Vagina (tissue), 2 donors: ENCODE measurements at regions not wholly inside any gene's neighbourhood (a gene's known extent, or its start where the extent isn't known, plus 50 kb on each side); places are given as distances from the start of the nearest gene placed in this dataset.

Experiments
- DNase-seq, 2 donors: peaks; one replicate each; pipeline ENCODE4 v3.0.0-alpha.2; 2017; ENCODE audit errors: extremely low spot score in 2 of 2
- H3K27ac ChIP-seq: fragments of 200-600 bp; sonication (generic); one replicate; pipeline ENCODE4 v1.5.1; 2019
- H3K27me3 ChIP-seq: fragments of 200-600 bp; sonication (generic); one replicate; pipeline ENCODE4 v1.5.1; 2019
- H3K36me3 ChIP-seq, 2 donors: fragments of 200-600 bp; sonication (generic); one replicate each; pipeline ENCODE4 v1.5.1; 2017 to 2019
- H3K4me1 ChIP-seq: fragments of 200-600 bp; sonication (generic); one replicate; pipeline ENCODE4 v1.5.1; 2019
- H3K4me3 ChIP-seq, 2 donors: fragments of 200-600 bp; sonication (generic); 1 replicate in 1 of 2; 2 replicates in 1 of 2; pipeline ENCODE4 v1.5.1; 2016 to 2019
- H3K9me3 ChIP-seq: fragments of 200-600 bp; sonication (generic); one replicate; pipeline ENCODE4 v1.5.1; 2019
- POLR2A ChIP-seq, 2 donors: fragments of 450-650 bp; IDR thresholded peaks; one replicate each; pipeline ENCODE4 v1.6.1; 2017; ENCODE audit warnings: antibody characterized with exemption in 2 of 2, mild to moderate bottlenecking in 2 of 2, moderate library complexity in 2 of 2
- POLR2AphosphoS5 ChIP-seq, 2 donors: sonication (generic); formaldehyde crosslinking; IDR thresholded peaks; one replicate each; pipeline ENCODE4 v1.9.0; 2017; ENCODE audit warnings: antibody characterized with exemption in 2 of 2, mild to moderate bottlenecking in 2 of 2, low read depth in 1 of 2; ENCODE audit not compliant: insufficient read depth in 1 of 2
- intact Hi-C: fragments of 100-400 bp; cut with DNase I; formaldehyde crosslinking; loops from one replicate; pipeline ENCODE4 v1.15.1; 2023
- TF ChIP-seq, protein P1 (sequence below), 3 experiments: fragments of 450-650 bp in 2 of 3; fragments of 200-600 bp in 1 of 3; sonication (generic) in 1 of 3; IDR thresholded peaks; one replicate each; pipeline ENCODE4 v1.5.1; 2017 to 2019; ENCODE audit warnings: antibody characterized with exemption in 3 of 3, mild to moderate bottlenecking in 2 of 3, moderate library complexity in 2 of 3

DNA sequence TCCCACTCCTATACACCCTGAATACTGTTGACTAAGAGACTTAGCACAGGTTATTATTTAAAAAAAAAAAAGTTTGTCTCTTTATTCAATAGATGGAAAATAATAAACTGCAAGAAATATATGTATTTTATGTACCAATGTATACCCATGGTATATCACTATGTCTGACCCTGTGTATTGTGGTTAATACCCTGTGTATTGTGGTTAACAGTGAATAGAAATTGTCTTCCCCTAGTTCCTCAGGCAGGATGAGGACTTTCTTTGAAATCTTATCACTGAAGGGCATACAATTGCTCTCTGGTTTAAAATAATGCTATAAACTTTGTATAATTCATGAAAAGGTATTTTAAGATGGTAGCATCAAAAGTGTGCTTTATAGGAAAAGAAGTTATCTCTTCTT lies 80.0 kb upstream of the TMEM106B start:
- TF ChIP-seq, protein P1, sequence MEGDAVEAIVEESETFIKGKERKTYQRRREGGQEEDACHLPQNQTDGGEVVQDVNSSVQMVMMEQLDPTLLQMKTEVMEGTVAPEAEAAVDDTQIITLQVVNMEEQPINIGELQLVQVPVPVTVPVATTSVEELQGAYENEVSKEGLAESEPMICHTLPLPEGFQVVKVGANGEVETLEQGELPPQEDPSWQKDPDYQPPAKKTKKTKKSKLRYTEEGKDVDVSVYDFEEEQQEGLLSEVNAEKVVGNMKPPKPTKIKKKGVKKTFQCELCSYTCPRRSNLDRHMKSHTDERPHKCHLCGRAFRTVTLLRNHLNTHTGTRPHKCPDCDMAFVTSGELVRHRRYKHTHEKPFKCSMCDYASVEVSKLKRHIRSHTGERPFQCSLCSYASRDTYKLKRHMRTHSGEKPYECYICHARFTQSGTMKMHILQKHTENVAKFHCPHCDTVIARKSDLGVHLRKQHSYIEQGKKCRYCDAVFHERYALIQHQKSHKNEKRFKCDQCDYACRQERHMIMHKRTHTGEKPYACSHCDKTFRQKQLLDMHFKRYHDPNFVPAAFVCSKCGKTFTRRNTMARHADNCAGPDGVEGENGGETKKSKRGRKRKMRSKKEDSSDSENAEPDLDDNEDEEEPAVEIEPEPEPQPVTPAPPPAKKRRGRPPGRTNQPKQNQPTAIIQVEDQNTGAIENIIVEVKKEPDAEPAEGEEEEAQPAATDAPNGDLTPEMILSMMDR (IDR thresholded peaks at IDR 0.05) = no peak
- TF ChIP-seq POLR2A (IDR thresholded peaks at IDR 0.05) (no peak), POLR2AphosphoS5 (IDR thresholded peaks at IDR 0.05; ENCODE audit: insufficient read depth in 1 of 2, low read depth in 1 of 2) (no peak)
- H3K27me3 ChIP-seq = no peaks in the 10 kb centered on the region
- no peak overlapping the region for H3K27ac ChIP-seq
- H3K4me1 ChIP-seq = no peaks in the 10 kb centered on the region
- no peaks in the 10 kb centered on the region for H3K9me3 ChIP-seq
- no peak overlapping the region for H3K4me3 ChIP-seq
- intact Hi-C loops = no loop called here
- DNase-seq = no peak
- no peaks in the 10 kb centered on the region for H3K36me3 ChIP-seq

DNA sequence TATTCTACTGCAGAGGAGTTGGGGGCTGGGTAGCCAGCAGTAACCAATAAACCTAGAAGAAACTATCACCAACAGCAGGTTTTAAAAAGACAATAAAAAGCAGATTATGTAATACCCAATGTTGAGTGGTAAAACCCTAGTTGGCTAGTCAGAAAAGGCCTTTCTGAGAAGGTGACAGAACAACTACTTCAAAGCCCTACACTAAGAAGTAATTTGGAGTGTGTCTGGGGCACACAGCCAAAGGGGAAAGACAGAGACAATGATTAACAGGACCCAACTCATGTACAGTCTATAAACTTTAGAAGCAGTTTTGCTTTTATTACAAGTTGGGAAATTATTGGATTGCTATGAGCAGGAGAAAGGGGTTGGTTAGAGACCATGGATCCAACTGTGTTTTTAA lies 77.2 kb upstream of the TMEM106B start:
- intact Hi-C loops = no loop called here
- TF ChIP-seq POLR2AphosphoS5 (IDR thresholded peaks at IDR 0.05; ENCODE audit: insufficient read depth in 1 of 2, low read depth in 1 of 2) (no peak), POLR2A (IDR thresholded peaks at IDR 0.05) (no peak)
- TF ChIP-seq, protein P1 (IDR thresholded peaks at IDR 0.05) = no peak
- no peak overlapping the region for H3K27ac ChIP-seq
- H3K9me3 ChIP-seq = no peaks in the 10 kb centered on the region
- DNase-seq = no peak
- H3K4me3 ChIP-seq = no peak overlapping the region
- no peaks in the 10 kb centered on the region for H3K27me3 ChIP-seq
- H3K4me1 ChIP-seq = no peaks in the 10 kb centered on the region
- no peaks in the 10 kb centered on the region for H3K36me3 ChIP-seq

DNA sequence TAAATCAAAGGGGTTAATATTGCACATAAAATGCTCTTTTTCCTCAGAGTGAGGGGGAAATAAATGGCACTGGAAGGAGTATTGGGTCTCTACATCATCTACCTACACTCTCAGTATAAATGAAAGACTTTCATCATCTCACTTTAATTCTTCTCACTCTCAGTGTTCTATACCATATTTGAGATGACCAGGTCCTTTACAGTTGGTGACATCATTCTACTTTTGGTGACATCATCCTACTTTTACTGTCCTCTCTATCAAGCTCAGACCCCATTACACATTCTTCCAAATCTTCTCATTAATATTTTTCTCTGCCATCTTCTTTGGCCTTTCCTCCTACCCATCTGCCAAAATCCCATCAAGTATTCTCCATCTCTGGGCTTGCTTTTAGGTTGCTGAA lies 74.6 kb upstream of the TMEM106B start:
- no peaks in the 10 kb centered on the region for H3K36me3 ChIP-seq
- H3K27ac ChIP-seq = no peak overlapping the region
- no peak for DNase-seq
- H3K27me3 ChIP-seq = no peaks in the 10 kb centered on the region
- H3K4me3 ChIP-seq = no peak overlapping the region
- H3K4me1 ChIP-seq = no peaks in the 10 kb centered on the region
- H3K9me3 ChIP-seq = no peaks in the 10 kb centered on the region
- intact Hi-C loops = no loop called here
- TF ChIP-seq, protein P1 (IDR thresholded peaks at IDR 0.05) = no peak
- no peak for TF ChIP-seq POLR2A (IDR thresholded peaks at IDR 0.05)
- no peak for TF ChIP-seq POLR2AphosphoS5 (IDR thresholded peaks at IDR 0.05; ENCODE audit: insufficient read depth in 1 of 2, low read depth in 1 of 2)

DNA sequence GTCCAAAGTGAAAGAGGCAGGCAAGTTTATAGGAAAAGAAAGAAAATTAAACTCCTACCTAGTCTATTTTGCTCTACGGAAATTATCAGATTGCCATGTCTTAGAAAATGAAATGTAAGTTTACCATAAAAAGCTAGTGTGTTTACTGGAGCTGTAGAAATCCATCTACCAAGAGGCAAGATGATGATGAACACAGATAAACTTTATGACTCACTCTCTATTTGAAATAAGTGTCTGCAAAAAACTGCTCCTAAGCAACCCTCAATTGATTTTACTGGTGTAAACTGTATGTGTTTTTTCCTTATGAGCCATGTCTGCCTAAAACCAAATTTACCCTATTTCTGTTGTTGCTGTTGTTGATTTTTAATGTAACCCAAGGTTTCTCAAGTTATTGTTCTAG lies 73.8 kb upstream of the TMEM106B start:
- Histone ChIP-seq H3K27me3 (no peaks in the 10 kb centered on the region), H3K9me3 (no peaks in the 10 kb centered on the region), H3K36me3 (no peaks in the 10 kb centered on the region), H3K4me1 (no peaks in the 10 kb centered on the region), H3K27ac (no peak overlapping the region), H3K4me3 (no peak overlapping the region)
- TF ChIP-seq, protein P1 (IDR thresholded peaks at IDR 0.05) = no peak
- TF ChIP-seq POLR2A (IDR thresholded peaks at IDR 0.05) = no peak
- TF ChIP-seq POLR2AphosphoS5 (IDR thresholded peaks at IDR 0.05; ENCODE audit: insufficient read depth in 1 of 2, low read depth in 1 of 2) = no peak
- intact Hi-C loops = no loop called here
- DNase-seq = no peak

DNA sequence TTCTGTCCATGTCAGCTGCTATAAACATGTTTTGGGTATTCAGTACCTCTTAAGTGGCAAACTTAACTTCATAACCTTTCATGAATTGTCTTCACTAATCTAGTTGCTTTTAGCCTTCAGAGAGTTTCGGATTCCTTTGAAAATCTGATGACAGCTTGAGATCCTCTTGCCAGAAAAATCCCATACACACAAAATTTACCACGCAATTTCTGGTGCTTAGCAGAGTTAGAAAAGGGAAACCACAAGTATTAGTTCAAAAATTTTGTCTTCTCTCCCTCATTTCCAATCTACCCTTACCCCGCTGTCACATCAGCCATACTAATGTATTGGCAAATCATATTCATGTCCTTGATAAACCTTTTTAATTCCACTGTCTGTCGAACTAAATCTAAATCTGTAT lies 72.7 kb upstream of the TMEM106B start:
- TF ChIP-seq, protein P1 (IDR thresholded peaks at IDR 0.05) = no peak
- TF ChIP-seq POLR2A (IDR thresholded peaks at IDR 0.05) (no peak), POLR2AphosphoS5 (IDR thresholded peaks at IDR 0.05; ENCODE audit: insufficient read depth in 1 of 2, low read depth in 1 of 2) (no peak)
- intact Hi-C loops = no loop called here
- no peaks in the 10 kb centered on the region for H3K4me1 ChIP-seq

More for the DNA sequence above, 72.7 kb upstream of the TMEM106B start:
- no peaks in the 10 kb centered on the region for H3K36me3 ChIP-seq
- H3K27ac ChIP-seq = no peak overlapping the region
- no peak for DNase-seq
- no peaks in the 10 kb centered on the region for H3K27me3 ChIP-seq
- no peak overlapping the region for H3K4me3 ChIP-seq
- H3K9me3 ChIP-seq = no peaks in the 10 kb centered on the region
